Anterior cingulate cortex (tissue), 58 donors: ENCODE measurements at regions not wholly inside any gene's neighbourhood (a gene's known extent, or its start where the extent isn't known, plus 50 kb on each side); places are given as distances from the start of the nearest gene placed in this dataset.
"Not testable (repeated sequence)": the region's sequence is repeated elsewhere in the genome, so short reads cannot be mapped to it uniquely, and the experiment has no call there.

Experiments used
- DNase-seq, 58 donors: peaks; one replicate each; lab custom pipeline; 2025; lab: John Stamatoyannopoulos, UW

GRCh38 chr6:140462453-140463311, 1088.2 kb upstream of the CITED2 start:
- DNase-seq: no peak

DNA sequence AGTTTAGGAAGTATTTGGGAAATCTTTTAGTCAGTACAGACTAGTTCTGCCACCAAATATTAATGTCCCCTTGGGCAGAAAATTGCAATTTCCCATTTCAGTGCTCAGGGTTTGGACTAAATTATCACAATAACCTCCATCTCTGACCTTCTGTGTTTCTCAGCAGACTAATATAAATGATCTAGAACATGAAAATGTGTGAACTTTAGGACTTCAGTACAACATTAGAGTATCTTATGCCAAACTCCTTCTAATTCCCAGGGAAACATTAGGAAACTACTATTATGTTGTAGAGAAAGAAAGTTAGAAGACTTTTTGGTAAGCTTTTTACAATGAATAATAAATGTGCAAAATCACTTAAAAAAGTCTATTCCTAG, 1087.6 kb upstream of the CITED2 start:
- no peak for DNase-seq

- DNase-seq: no peak
Measured at GRCh38 chr6:140460267-140460666, 1085.8 kb upstream of the CITED2 start.

GRCh38 chr6:140459209-140459608, 1084.8 kb upstream of the CITED2 start:
- no peak for DNase-seq

- DNase-seq: no peak
Measured at GRCh38 chr6:140446241-140446640, 1071.8 kb upstream of the CITED2 start.

- no peak for DNase-seq
Measured at GRCh38 chr6:140445474-140446004, 1071.1 kb upstream of the CITED2 start.

DNA sequence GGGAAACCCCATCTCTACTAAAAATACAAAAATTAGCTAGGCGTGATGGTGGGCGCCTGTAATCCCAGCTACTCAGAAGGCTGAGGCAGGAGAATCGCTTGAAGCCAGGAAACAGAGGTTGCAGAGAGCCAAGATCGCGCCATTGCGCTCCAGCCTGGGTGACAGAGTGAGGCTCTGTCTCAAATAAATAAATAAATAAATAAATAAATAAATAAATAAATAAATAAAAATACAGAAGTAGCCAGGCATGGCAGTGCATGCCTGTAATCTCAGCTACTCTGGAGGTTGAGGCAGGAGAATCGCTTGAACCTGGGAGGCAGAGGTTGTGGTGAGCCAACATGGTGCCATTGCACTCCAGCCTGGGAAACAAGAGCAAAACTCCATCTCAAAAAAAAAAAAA, 1068.7 kb upstream of the CITED2 start:
- not testable (repeated sequence) for DNase-seq

GRCh38 chr6:140441256-140441655, 1066.8 kb upstream of the CITED2 start:
- DNase-seq: peak in 11 of 58 donors; percentile 1 to 29 (median 4)

DNA sequence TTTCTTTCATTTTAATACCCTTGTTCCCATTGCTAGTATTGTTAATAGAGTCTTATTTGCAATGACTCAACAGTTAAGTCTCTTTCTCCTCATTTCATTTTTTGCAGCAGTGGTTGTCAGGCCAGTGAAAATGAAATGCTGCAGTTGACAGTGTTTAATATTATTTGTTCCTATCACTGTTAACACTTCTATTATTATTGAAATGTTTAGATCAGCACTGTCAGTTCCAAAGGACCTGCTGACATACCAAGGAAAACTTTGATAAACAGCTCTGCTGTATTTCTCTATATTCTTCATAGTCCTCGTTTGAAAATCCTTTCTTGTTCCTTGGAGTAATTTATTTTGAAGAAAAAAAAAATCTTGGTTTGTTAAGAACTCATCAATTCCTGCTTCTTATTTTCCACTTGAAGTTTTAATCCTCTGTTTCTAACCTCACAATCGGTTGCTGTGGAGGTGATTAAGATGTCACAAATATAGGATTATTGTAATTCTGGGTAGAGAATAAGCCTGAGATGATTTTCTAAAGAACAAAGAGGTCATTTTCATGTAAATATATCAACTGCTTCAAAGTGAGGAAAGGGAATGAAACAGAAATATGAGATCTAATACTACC, 1065.9 kb upstream of the CITED2 start:
- no peak for DNase-seq

- DNase-seq: no peak
Measured at GRCh38 chr6:140438346-140438735, 1063.9 kb upstream of the CITED2 start.

- DNase-seq: no peak
Measured at GRCh38 chr6:140437619-140438345, 1063.3 kb upstream of the CITED2 start.

GRCh38 chr6:140436023-140436811, 1061.8 kb upstream of the CITED2 start:
- no peak for DNase-seq

DNA sequence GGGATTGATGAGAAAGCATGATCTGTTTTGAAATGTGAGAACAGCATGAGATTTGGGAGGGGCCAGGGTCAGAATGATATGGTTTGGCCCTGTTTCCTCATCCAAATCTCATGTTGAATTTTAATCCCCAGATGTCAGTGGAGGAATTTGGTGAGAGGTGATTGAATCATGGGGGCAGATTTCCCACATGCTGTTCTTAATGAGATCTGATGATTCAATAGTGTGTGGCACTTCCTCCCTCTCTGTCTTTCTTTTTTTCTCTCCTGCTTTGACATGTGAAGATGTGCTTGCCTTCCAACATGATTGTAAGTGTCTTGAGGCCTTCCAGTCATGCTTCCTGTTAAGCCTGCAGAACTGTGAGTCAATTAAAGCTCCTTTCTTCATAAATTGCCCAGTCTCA, 1060.3 kb upstream of the CITED2 start:
- no peak for DNase-seq

DNA sequence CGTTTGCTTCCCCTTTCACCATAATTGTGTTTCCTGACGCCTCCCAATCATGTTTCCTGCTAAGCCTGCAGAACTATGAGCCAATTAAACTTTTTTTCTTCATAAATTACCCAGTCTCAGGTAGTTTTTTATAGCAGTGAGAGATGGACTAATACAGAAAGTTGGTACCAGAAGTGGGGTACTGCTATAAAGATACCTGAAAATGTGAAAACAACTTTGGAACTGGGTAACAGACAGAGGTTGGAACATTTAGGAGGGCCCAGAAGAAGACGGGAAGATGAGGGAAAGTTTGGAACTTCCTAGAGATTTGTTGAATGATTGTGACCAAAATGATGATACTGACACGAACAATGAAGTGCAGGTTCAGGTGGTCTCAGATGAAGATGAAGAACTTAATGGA, 1058.6 kb upstream of the CITED2 start:
- no peak for DNase-seq

DNA sequence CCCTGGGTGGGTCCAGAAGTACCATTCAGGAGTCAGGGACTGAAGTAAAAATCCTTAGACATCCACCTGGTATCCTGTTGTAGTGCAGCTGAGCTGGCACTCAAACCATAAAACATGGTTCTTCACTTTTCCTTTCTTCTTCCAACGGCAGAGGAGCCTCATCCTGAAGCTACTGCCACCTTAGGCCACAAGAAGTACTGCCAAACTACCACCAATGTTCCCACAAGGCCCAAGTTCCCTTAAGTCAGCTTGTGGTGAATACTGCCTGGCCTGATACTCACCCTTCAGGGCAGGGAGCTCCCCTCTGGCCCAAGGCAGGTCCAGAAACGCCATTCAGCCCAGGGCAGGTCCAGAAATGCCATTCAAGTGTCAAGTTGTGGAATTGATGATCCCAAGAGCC, 1053.4 kb upstream of the CITED2 start:
- DNase-seq: no peak

DNA sequence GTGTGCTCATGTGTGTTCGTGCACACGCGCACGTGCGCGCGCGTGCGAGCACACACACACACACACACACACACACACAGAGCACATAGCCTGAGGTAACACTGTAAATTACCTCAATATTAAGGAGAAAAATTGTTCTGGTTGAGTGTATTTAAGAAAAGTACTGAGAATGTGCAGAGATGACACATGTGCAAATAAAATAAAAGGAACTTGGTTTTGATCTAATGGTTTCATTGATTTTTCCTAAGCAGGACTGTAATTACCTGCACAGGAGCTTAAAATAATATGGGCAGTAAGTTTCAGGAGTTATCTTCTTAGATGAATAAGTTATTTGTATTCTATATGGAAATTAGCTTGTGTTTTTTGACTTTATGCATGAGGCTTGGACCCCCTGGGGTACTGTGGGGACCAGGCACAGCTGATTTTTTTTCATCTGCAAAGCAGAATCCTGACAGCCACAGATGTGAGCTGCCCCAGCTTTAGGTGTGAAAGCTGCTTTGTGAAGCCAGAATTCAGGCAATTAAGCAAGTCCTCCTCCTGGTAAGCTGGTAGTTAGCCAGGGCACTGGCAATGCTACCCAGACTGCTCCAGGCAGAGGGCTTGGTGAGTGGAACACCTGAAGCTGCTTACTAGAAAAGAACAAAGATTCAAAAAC, 1040.6 kb upstream of the CITED2 start:
- DNase-seq: no peak

DNA sequence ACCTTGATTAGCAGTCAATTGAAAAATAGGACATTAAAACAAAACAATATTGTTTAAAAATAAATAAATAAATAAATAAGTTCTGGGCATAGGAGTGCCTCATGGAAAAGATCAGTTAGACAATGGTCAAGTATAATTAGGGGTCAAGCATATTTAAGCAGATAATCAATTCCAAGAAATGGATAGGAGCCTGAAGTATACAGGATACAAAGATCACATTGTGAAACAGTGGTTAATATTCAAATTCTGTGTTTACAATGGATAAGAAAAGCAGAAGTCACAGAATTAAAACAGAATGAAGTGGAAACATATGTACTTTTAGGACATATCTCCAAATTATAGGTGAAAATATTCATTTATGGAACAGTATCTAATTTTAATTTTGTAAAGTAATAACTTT, 1028.6 kb upstream of the CITED2 start:
- no peak for DNase-seq

DNA sequence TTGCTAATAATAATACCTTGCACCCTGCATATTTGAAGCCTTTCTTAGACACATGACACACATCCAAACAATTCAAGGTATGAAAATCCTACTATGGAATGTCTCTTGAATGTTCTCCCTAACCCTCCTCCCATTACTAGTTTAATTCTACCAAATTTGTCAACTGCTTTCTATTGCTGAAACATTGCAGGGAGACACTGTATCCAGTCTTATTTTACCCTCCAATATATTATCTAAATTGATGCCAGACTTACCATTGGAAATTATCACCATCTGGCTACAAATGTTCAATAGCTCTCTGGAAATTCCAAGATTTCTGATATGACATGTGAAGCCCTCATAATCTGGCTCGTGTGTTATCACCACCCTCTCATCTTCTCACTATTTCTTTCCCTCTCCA, 1027.3 kb upstream of the CITED2 start:
- no peak for DNase-seq

DNA sequence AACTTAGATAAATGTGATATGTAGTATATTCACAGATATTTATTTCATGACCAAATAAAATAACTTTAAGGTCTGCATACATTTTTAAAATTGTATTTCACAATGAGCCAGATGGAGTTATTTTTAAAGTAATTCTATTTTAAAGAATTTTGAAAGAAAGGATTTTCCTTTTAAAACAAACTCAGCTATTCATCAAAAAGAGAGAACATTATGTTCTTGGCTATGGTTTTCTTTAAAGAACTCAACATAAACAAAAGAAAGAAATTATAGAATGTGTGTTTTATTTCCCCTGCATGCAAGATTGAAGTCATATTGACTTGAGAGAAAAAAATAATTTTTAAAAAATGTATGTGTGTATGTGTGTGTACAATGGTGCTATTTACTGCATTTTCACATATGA, 1023.6 kb upstream of the CITED2 start:
- no peak for DNase-seq

- no peak for DNase-seq
Measured at GRCh38 chr6:140397106-140397505, 1022.7 kb upstream of the CITED2 start.
